22Rv1 (cell line): ENCODE measurements at regions not wholly inside any gene's neighbourhood (a gene's known extent, or its start where the extent isn't known, plus 50 kb on each side); places are given as distances from the start of the nearest gene placed in this dataset.

ENCODE experiments used
- CTCF ChIP-seq: fragments of 450-650 bp; IDR thresholded peaks from 2 replicates; pipeline ENCODE4 v1.5.1; 2017; ENCODE audit warnings: mild to moderate bottlenecking
- ZFX ChIP-seq: fragments of 450-650 bp; IDR thresholded peaks from 2 replicates; pipeline ENCODE4 v1.6.1; 2017; ENCODE audit warnings: antibody characterized with exemption, borderline replicate concordance

DNA sequence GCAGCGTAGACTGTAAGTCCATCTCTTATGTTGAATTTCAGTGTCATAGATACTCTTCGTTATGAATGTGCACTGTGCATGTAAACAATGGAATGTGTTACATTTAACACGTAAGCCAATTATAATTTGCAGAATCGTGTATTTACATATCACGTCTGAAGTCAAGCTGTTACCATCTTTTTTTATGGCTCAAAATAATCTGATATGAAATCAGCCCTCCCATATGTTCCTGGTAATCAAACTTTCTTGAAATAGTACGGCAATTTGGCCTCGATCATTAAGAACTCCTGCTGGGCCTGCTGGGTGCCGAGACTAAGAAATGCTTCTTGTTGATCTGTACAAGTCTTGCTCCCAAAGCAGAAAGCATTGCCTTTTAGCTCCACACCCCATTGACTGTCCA is 89.6 kb upstream of the DOK5 start:
- TF ChIP-seq CTCF: no peak
- TF ChIP-seq ZFX: no peak
